Activated CD8-positive, alpha-beta T cell treated with anti-CD3 and anti-CD28 coated beads for 36 hours (primary cell): ENCODE measurements at regions not wholly inside any gene's neighbourhood (a gene's known extent, or its start where the extent isn't known, plus 50 kb on each side); places are given as distances from the start of the nearest gene placed in this dataset.
A peak's percentile ranks its signal among the peaks of the same experiment; 100 is the strongest.

ENCODE experiments used
- ATAC-seq: fragments of 200-7000 bp; cut with Tn5 transposase; one replicate; pipeline ENCODE4 v1.10.0; 2021; ENCODE audit warnings: mild to moderate bottlenecking, moderate library complexity
- CTCF ChIA-PET: fragments of 350-600 bp; sonication (Branson Sonifier 250); formaldehyde crosslinking; loops from one replicate; lab custom pipeline; 2021; ENCODE audit warnings: antibody characterized with exemption; lab: Charles Lee
- POLR2A ChIA-PET: fragments of 350-600 bp; sonication (Branson Sonifier 250); formaldehyde crosslinking; loops from one replicate; lab custom pipeline; 2021; ENCODE audit warnings: antibody characterized with exemption; lab: Charles Lee
- DNase-seq: peaks from one replicate; pipeline ENCODE4 v3.0.0-alpha.2; 2020
- H3K27ac Mint-ChIP-seq: one replicate; pipeline ENCODE4 v1.8.0; 2021; ENCODE audit warnings: mild to moderate bottlenecking, mixed read lengths
- H3K27me3 Mint-ChIP-seq: one replicate; pipeline ENCODE4 v1.8.0; 2021; ENCODE audit warnings: mixed read lengths
- H3K36me3 Mint-ChIP-seq: one replicate; pipeline ENCODE4 v1.8.0; 2021; ENCODE audit warnings: low read depth, mixed read lengths
- H3K4me1 Mint-ChIP-seq: one replicate; pipeline ENCODE4 v1.8.0; 2021; ENCODE audit warnings: low read depth, mixed read lengths
- H3K4me3 Mint-ChIP-seq: one replicate; pipeline ENCODE4 v1.8.0; 2021; ENCODE audit warnings: mild to moderate bottlenecking, moderate library complexity, mixed read lengths
- H3K9me3 Mint-ChIP-seq: one replicate; pipeline ENCODE4 v1.8.0; 2021; ENCODE audit warnings: mixed read lengths
- intact Hi-C: fragments of 100-400 bp; cut with micrococcal nuclease; formaldehyde crosslinking; loops from one replicate; pipeline ENCODE4 v1.10.0; 2022
- TF ChIP-seq, protein P1 (sequence below): fragments of 200-600 bp; IDR thresholded peaks from one replicate; pipeline ENCODE4 v1.8.0; 2022; ENCODE audit warnings: antibody characterized with exemption, mild to moderate bottlenecking

DNA sequence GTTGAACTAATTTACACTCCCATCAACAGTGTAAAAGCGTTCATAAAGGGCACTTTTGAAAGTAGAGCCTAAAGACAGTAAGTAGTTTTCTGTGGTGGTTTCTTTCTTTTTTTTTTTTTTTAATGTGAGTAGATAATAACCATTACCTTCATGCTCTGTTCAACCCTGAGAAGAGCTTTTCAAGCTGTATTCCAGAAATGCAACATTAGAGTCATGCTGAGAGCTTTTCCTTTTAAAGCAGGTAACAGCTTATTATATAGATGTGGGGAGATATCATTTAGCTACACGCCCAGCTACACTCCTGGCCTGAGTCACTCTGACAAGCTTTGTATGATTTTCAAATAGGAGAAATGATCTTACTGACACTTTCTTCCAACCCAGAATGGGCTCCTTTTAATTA, 96.2 kb upstream of the ARHGEF26 start:
- Mint-ChIP-seq H3K4me1 (no peaks in the 10 kb centered on the region), H3K27me3 (peaks cover 3% of the 10 kb centered on the region), H3K36me3 (no peaks in the 10 kb centered on the region), H3K4me3 (no peak overlapping the region), H3K9me3 (no peaks in the 10 kb centered on the region), H3K27ac (no peak overlapping the region)
- intact Hi-C loops = no loop called here
- TF ChIP-seq, protein P1, sequence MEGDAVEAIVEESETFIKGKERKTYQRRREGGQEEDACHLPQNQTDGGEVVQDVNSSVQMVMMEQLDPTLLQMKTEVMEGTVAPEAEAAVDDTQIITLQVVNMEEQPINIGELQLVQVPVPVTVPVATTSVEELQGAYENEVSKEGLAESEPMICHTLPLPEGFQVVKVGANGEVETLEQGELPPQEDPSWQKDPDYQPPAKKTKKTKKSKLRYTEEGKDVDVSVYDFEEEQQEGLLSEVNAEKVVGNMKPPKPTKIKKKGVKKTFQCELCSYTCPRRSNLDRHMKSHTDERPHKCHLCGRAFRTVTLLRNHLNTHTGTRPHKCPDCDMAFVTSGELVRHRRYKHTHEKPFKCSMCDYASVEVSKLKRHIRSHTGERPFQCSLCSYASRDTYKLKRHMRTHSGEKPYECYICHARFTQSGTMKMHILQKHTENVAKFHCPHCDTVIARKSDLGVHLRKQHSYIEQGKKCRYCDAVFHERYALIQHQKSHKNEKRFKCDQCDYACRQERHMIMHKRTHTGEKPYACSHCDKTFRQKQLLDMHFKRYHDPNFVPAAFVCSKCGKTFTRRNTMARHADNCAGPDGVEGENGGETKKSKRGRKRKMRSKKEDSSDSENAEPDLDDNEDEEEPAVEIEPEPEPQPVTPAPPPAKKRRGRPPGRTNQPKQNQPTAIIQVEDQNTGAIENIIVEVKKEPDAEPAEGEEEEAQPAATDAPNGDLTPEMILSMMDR = no peak
- ChIA-PET POLR2A (no interaction called here), CTCF (no interaction called here)
- ATAC-seq (no peak), DNase-seq (no peak)

DNA sequence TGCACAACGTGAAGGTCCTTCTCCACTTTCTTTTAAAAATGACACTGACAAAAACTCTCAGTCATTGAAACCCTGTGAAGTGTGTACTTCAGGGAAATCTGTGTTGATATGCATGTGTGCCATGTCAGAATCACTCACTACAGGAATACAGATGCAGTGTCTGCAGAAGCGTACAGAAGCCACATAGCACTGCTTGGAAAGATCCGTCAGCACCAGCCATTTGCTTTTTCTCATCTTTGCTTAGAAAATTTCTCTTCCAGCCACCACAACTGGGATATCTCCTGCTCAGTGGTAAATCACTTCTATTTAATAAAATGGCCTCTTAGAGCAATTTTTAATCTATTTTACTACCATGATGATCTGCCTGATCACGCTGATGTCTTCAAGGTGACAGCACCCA, 91.3 kb upstream of the ARHGEF26 start:
- H3K4me1 Mint-ChIP-seq = no peaks in the 10 kb centered on the region
- intact Hi-C loops = no loop called here

DNA sequence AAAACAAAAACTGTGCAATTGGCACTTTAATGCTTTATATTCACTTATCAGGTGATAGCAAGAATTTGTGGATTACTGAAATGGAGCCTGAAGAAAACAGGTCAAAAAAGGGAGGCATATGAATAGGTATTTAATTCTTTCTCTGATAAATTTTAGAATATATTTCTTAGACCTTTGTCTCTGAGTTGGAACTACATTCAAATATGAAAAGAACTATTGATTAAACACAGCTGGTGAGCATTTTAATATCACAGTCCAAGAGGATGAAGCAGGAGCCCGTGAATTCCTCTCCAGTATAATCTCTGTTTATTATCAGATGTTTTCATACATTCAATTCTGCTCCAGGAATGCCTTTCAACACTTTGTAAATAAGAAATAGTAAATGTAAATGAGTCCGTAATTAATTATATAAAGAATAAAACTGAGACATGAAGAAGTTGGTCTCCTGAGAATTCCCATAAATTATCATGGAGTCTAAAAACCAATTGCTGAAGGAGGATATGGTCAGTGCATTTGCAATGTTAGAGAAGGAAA, 86.3 kb upstream of the ARHGEF26 start:
- TF ChIP-seq, protein P1 = no peak
- H3K4me1 Mint-ChIP-seq = no peaks in the 10 kb centered on the region
- CTCF ChIA-PET = interaction anchor here (1.1 kb wide), 1 partner anchor 17 kb away, joined by 3 read pairs; no protein-coding TSS in a partner anchor

More for the DNA sequence above, 91.3 kb upstream of the ARHGEF26 start:
- Mint-ChIP-seq H3K36me3 (no peaks in the 10 kb centered on the region), H3K9me3 (no peaks in the 10 kb centered on the region), H3K4me3 (no peak overlapping the region), H3K27me3 (peaks cover 3% of the 10 kb centered on the region), H3K27ac (no peak overlapping the region)
- no peak for DNase-seq
- no peak for ATAC-seq
- ChIA-PET CTCF (no interaction called here), POLR2A (no interaction called here)
- TF ChIP-seq, protein P1 = no peak

DNA sequence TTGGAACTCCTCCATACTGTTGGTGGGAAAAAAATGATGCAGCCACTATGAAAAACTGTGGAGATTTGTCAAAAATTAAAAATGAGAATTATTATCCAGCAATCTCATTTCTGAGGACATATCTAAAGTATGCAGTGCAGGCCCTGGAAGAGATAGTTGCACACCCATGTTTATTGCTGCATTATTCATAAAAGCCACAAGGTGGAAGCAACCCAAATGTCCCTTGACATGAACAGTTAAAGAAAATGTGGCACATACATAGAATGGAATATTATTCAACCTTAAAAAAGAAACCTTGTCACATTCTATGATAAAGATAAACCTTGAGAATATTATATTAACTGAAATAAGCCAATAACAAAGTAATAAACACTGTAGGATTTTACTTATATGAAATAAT, 80.9 kb upstream of the ARHGEF26 start:
- ChIA-PET CTCF (no interaction called here), POLR2A (no interaction called here)
- ATAC-seq (no peak), DNase-seq (no peak)
- no peaks in the 10 kb centered on the region for H3K36me3 Mint-ChIP-seq
- H3K9me3 Mint-ChIP-seq = no peaks in the 10 kb centered on the region
- TF ChIP-seq, protein P1 = peak; percentile 26
- no peaks in the 10 kb centered on the region for H3K4me1 Mint-ChIP-seq
- H3K27me3 Mint-ChIP-seq = peaks cover 3% of the 10 kb centered on the region
- H3K27ac Mint-ChIP-seq = no peak overlapping the region
- no peak overlapping the region for H3K4me3 Mint-ChIP-seq
- intact Hi-C loops = no loop called here

More for the DNA sequence above, 86.3 kb upstream of the ARHGEF26 start:
- Mint-ChIP-seq H3K36me3 (no peaks in the 10 kb centered on the region), H3K4me3 (no peak overlapping the region), H3K27ac (no peak overlapping the region), H3K9me3 (no peaks in the 10 kb centered on the region), H3K27me3 (no peaks in the 10 kb centered on the region)
- ATAC-seq = no peak
- DNase-seq = no peak
- intact Hi-C loops = no loop called here
- POLR2A ChIA-PET = no interaction called here

DNA sequence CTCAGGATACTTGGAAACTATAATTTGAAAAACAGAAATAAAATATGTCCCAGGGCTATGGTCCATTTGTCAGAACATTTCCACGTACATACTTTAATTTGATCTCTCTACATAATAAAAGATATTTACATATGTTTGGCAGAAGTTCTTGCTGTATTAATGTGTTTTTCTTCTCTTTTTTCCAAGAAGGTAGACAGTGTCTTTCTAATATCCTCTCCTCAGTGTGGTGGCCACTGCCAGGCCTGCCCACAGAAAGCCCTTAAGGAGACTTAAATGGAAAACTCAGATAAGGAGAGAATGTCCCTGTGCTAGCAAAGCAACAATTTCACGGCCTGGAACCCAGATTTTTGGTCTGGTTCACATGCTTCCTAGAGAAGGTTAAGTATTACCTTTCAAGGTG, 76.5 kb upstream of the ARHGEF26 start:
- TF ChIP-seq, protein P1 = no peak
- CTCF ChIA-PET = no interaction called here
- Mint-ChIP-seq H3K36me3 (no peaks in the 10 kb centered on the region), H3K4me1 (no peaks in the 10 kb centered on the region), H3K27ac (no peak overlapping the region), H3K4me3 (no peak overlapping the region), H3K9me3 (no peaks in the 10 kb centered on the region), H3K27me3 (peaks cover 4% of the 10 kb centered on the region)
- no peak for DNase-seq
- POLR2A ChIA-PET = no interaction called here
- intact Hi-C loops = no loop called here
- ATAC-seq = no peak
